ENCODE measurements at regions not wholly inside any gene's neighbourhood (a gene's known extent, or its start where the extent isn't known, plus 50 kb on each side); places are given as distances from the start of the nearest gene placed in this dataset.

- DNase-seq = no peak
Observed at GRCh38 chr1:114219172-114219868, 65.7 kb upstream of the SYT6 start.

- DNase-seq = no peak
Observed at GRCh38 chr1:114218361-114219171, 64.9 kb upstream of the SYT6 start.

GRCh38 chr1:114216431-114217173 is 62.9 kb upstream of the SYT6 start:
- no peak for DNase-seq

- no peak for DNase-seq
Observed at GRCh38 chr1:114215436-114215835, 61.8 kb upstream of the SYT6 start.

- no peak for DNase-seq
Observed at GRCh38 chr1:114214016-114214415, 60.3 kb upstream of the SYT6 start.

GRCh38 chr1:114209971-114210370 is 56.3 kb upstream of the SYT6 start:
- no peak for DNase-seq

- DNase-seq = no peak
Observed at GRCh38 chr1:114208714-114209113, 55.0 kb upstream of the SYT6 start.

- no peak for DNase-seq
Observed at GRCh38 chr1:114208106-114208505, 54.4 kb upstream of the SYT6 start.

- no peak for DNase-seq
Observed at GRCh38 chr1:114207635-114208034, 54.0 kb upstream of the SYT6 start.

- DNase-seq = no peak
Observed at GRCh38 chr1:114206392-114206791, 52.7 kb upstream of the SYT6 start.

GRCh38 chr1:114203595-114204128 is 50.0 kb upstream of the SYT6 start:
- no peak for DNase-seq
